HL-60 (cell line): ENCODE measurements at regions not wholly inside any gene's neighbourhood (a gene's known extent, or its start where the extent isn't known, plus 50 kb on each side); places are given as distances from the start of the nearest gene placed in this dataset.

ENCODE experiments used
- DNase-seq, 2 experiments: peaks; one replicate each; pipeline ENCODE4 v3.0.0-alpha.2; 2010 to 2020; ENCODE audit warnings: low read depth in 1 of 2, low spot score in 1 of 2
- H3K27ac ChIP-seq: fragments of 250-450 bp; sonication (Bioruptor Pico); replicated peaks from 2 replicates; pipeline ENCODE4 v1.5.1; 2020; ENCODE audit warnings: mild to moderate bottlenecking, moderate library complexity
- H3K27me3 ChIP-seq: fragments of 250-450 bp; sonication (Bioruptor Pico); 2 replicates; pipeline ENCODE4 v1.5.1; 2021; ENCODE audit warnings: mild to moderate bottlenecking, moderate library complexity; ENCODE audit not compliant: insufficient read depth, poor library complexity, severe bottlenecking
- H3K4me3 ChIP-seq: replicated peaks from 2 replicates; pipeline ENCODE4 v1.5.1; 2011; ENCODE audit warnings: mild to moderate bottlenecking, control low read depth, low read length; ENCODE audit not compliant: insufficient read depth
- CTCF ChIP-seq: IDR thresholded peaks from one replicate; pipeline ENCODE4 v1.5.1; 2011; ENCODE audit warnings: low read length, control low read depth, inconsistent platforms; ENCODE audit not compliant: insufficient read depth
- GABPA ChIP-seq: IDR thresholded peaks from 2 replicates; pipeline ENCODE4 v1.6.1; 2012; ENCODE audit warnings: low read depth
- POLR2AphosphoS5 ChIP-seq: IDR thresholded peaks from 2 replicates; pipeline ENCODE4 v1.6.1; 2012; ENCODE audit warnings: low read depth
- REST ChIP-seq: IDR thresholded peaks from 2 replicates; pipeline ENCODE4 v1.6.1; 2012; ENCODE audit warnings: low read depth; ENCODE audit not compliant: insufficient replicate concordance
- SPI1 ChIP-seq: IDR thresholded peaks from 2 replicates; pipeline ENCODE4 v1.6.1; 2012; ENCODE audit warnings: low read depth, mild to moderate bottlenecking, borderline replicate concordance

GRCh38 chr12:46711756-46712155 is 114.0 kb downstream of the SLC38A4 start:
- DNase-seq = no peak
- no peak overlapping the region for H3K4me3 ChIP-seq
- H3K27me3 ChIP-seq = no peaks in the 10 kb centered on the region
- H3K27ac ChIP-seq = no peak overlapping the region
- TF ChIP-seq POLR2AphosphoS5 (no peak), REST (no peak), GABPA (no peak), SPI1 (no peak), CTCF (no peak)

- H3K27ac ChIP-seq = no peak overlapping the region
- H3K4me3 ChIP-seq = no peak overlapping the region
- DNase-seq = no peak
- TF ChIP-seq CTCF = no peak
- no peak for TF ChIP-seq SPI1
- TF ChIP-seq POLR2AphosphoS5 = no peak
- TF ChIP-seq REST = no peak
- TF ChIP-seq GABPA = no peak
- no peaks in the 10 kb centered on the region for H3K27me3 ChIP-seq
Observed at GRCh38 chr12:46710125-46710743, 115.6 kb downstream of the SLC38A4 start.

- TF ChIP-seq REST (no peak), GABPA (no peak), SPI1 (no peak), POLR2AphosphoS5 (no peak)
- H3K27ac ChIP-seq = no peak overlapping the region
- H3K4me3 ChIP-seq = no peak overlapping the region
- H3K27me3 ChIP-seq = no peaks in the 10 kb centered on the region
- no peak for DNase-seq
Observed at GRCh38 chr12:46702581-46703344, 123.0 kb downstream of the SLC38A4 start.
